Heart right ventricle (tissue), 16 donors: ENCODE measurements at regions not wholly inside any gene's neighbourhood (a gene's known extent, or its start where the extent isn't known, plus 50 kb on each side); places are given as distances from the start of the nearest gene placed in this dataset.

Experiments used
- ATAC-seq, 8 donors: fragments of 200-7000 bp; cut with Tn5 transposase; one replicate each; pipeline ENCODE4 v1.9.1; 2020; ENCODE audit warnings: mild to moderate bottlenecking in 8 of 8, moderate library complexity in 8 of 8, moderate number of reproducible peaks in 1 of 8
- DNase-seq, 2 donors: peaks; one replicate each; pipeline ENCODE4 v3.0.0-alpha.2; 2020
- H3K27ac ChIP-seq, 10 donors: fragments of 200-600 bp; sonication (generic) in 2 of 10; one replicate each; pipeline versions ENCODE4 v1.5.0 to v1.8.0; 2020 to 2022; ENCODE audit warnings: mild to moderate bottlenecking in 3 of 10
- H3K27me3 ChIP-seq, 7 donors: fragments of 200-600 bp; one replicate each; pipeline ENCODE4 v1.8.0; 2021 to 2022; ENCODE audit warnings: mild to moderate bottlenecking in 2 of 7
- H3K36me3 ChIP-seq, 9 donors: fragments of 200-600 bp; sonication (generic) in 1 of 9; one replicate each; pipeline versions ENCODE4 v1.5.0 to v1.8.0; 2020 to 2022; ENCODE audit warnings: mild to moderate bottlenecking in 2 of 9
- H3K4me1 ChIP-seq, 9 donors: fragments of 200-600 bp; sonication (generic) in 1 of 9; one replicate each; pipeline versions ENCODE4 v1.5.0 to v1.8.0; 2020 to 2022; ENCODE audit warnings: mild to moderate bottlenecking in 4 of 9
- H3K4me3 ChIP-seq, 10 donors: fragments of 200-600 bp; sonication (generic) in 2 of 10; one replicate each; pipeline versions ENCODE4 v1.5.0 to v1.8.0; 2020 to 2022; ENCODE audit warnings: mild to moderate bottlenecking in 7 of 10, moderate library complexity in 2 of 10
- H3K9me3 ChIP-seq, 11 donors: fragments of 200-600 bp in 10 of 11; sonication (generic) in 2 of 11; one replicate each; pipeline versions ENCODE4 v1.5.0 to v1.8.0; 2013 to 2022; ENCODE audit warnings: mild to moderate bottlenecking in 2 of 11, control low read depth in 1 of 11, moderate library complexity in 1 of 11
- WGBS, 2 donors: extraction: QIAGEN DNeasy Blood & Tissue Kit; methylation state at CpG; one replicate each; pipeline ENCODE4 v1.1.7; 2013; ENCODE audit warnings: inconsistent platforms in 1 of 2; 5-methylcytosine and 5-hydroxymethylcytosine counted together
- intact Hi-C, 10 donors: fragments of 100-400 bp; cut with DNase I; formaldehyde crosslinking; loops; one replicate each; pipeline versions ENCODE4 v1.11.1 to v1.14.2; 2022
- TF ChIP-seq, protein P1 (sequence below), 9 donors: fragments of 200-600 bp; sonication (generic) in 2 of 9; IDR thresholded peaks; one replicate each; pipeline versions ENCODE4 v1.5.0 to v1.8.0; 2021 to 2022; ENCODE audit warnings: antibody characterized with exemption in 9 of 9, mild to moderate bottlenecking in 5 of 9, moderate library complexity in 1 of 9
- donor health status: Arrhythmogenic right ventricular cardiomyopathy.
- donor health status: ischemic (EF 13 %, LVEDD 7.1; RV severe dilation, severe dysfunction).
- donor health status: healthy with polysubstance abuse.
- donor health status: DM: no; HTN: yes; CAD: no.
- donor health status: DM: no; HTN: no; CAD: no.
- donor health status: ischemic (EF 25% LVEDD 6.9; RV normal size, moderate dysfunction).
- donor health status: ischemic (EF 25% LVEDD 5.7; RV mildly dilated, moderate dysfunction).
- donor health status: healthy.
- donor health status: DM: yes; HTN: yes; CAD: no.
- donor health status: Ischemic cardiomyopathy.
- donor health status: ischemic (EF 35%, LVEDD 5.7; RV mildly dilated, moderate dysfunction).
- donor health status: nonischemic (EF 11% LVEDD 7.7; RV severe dilation, severe dysfunction).
- donor health status: DM: yes; HTN: yes; CAD: no.
- donor health status: PGD.
- donor health status: ischemic (EF 29% LVEDD 5.4; RV normal size, mild dysfunction).
- donor health status: nonischemic (EF 23%, LVEDD 6.1; RV moderate dilation, normal function).

GRCh38 chr6:44775121-44775520 lies 387.6 kb downstream of the CDC5L start:
- intact Hi-C loops: no loop called here
- Histone ChIP-seq H3K27ac (no peak overlapping the region), H3K27me3 (peaks cover 0 to 4% (median 0%) of the 10 kb centered on the region in 7 donors), H3K4me3 (no peak overlapping the region), H3K4me1 (peaks cover 0 to 2% (median 0%) of the 10 kb centered on the region in 9 donors), H3K36me3 (no peaks in the 10 kb centered on the region), H3K9me3 (peaks cover 0 to 6% (median 0%) of the 10 kb centered on the region in 11 donors)
- no peak for ATAC-seq
- TF ChIP-seq, protein P1, sequence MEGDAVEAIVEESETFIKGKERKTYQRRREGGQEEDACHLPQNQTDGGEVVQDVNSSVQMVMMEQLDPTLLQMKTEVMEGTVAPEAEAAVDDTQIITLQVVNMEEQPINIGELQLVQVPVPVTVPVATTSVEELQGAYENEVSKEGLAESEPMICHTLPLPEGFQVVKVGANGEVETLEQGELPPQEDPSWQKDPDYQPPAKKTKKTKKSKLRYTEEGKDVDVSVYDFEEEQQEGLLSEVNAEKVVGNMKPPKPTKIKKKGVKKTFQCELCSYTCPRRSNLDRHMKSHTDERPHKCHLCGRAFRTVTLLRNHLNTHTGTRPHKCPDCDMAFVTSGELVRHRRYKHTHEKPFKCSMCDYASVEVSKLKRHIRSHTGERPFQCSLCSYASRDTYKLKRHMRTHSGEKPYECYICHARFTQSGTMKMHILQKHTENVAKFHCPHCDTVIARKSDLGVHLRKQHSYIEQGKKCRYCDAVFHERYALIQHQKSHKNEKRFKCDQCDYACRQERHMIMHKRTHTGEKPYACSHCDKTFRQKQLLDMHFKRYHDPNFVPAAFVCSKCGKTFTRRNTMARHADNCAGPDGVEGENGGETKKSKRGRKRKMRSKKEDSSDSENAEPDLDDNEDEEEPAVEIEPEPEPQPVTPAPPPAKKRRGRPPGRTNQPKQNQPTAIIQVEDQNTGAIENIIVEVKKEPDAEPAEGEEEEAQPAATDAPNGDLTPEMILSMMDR (IDR thresholded peaks at IDR 0.05): no peak
- 56 to 66% methylated on average over 1 of the region's 1 CpG for WGBS, 2 donors
- no peak for DNase-seq

DNA sequence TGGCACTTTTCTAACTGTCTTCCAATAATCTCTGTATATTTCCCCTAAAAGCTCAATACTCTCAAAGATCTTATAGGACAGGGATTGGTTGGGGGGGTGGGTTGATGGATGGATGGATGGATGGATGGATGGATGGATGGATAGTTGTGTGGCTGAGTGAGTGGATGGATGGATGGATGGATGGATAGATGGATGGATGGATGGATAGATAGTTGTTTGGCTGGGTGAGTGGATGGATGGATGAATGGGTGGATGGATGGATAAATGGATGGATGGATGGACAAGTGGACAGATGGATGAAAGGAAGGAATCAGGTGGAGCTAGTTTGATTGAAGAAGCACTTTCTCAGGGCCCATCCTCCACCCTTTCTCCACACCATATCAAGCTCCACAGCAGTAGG lies 388.8 kb downstream of the CDC5L start:
- no peaks in the 10 kb centered on the region for H3K36me3 ChIP-seq
- TF ChIP-seq, protein P1 (IDR thresholded peaks at IDR 0.05): no peak
- DNase-seq (no peak), ATAC-seq (no peak)
- H3K27me3 ChIP-seq: peaks cover 0 to 4% (median 0%) of the 10 kb centered on the region in 7 donors
- H3K4me3 ChIP-seq: no peak overlapping the region
- intact Hi-C loops: no loop called here
- peaks cover 0 to 2% (median 0%) of the 10 kb centered on the region in 9 donors for H3K4me1 ChIP-seq
- H3K9me3 ChIP-seq: no peaks in the 10 kb centered on the region
- H3K27ac ChIP-seq: no peak overlapping the region

- Histone ChIP-seq H3K27me3 (peaks cover 0 to 5% (median 0%) of the 10 kb centered on the region in 7 donors), H3K9me3 (peaks cover 0 to 1% (median 0%) of the 10 kb centered on the region in 11 donors), H3K4me3 (no peak overlapping the region), H3K4me1 (no peaks in the 10 kb centered on the region), H3K27ac (no peak overlapping the region), H3K36me3 (no peaks in the 10 kb centered on the region)
- intact Hi-C loops: no loop called here
- 87 to 93% methylated on average over 1 of the region's 1 CpG for WGBS, 2 donors
- DNase-seq (no peak), ATAC-seq (no peak)
- TF ChIP-seq, protein P1 (IDR thresholded peaks at IDR 0.05): no peak
Observed at GRCh38 chr6:44778513-44778912, 391.0 kb downstream of the CDC5L start.
